SU-DHL-6 (cell line): ENCODE measurements at regions not wholly inside any gene's neighbourhood (a gene's known extent, or its start where the extent isn't known, plus 50 kb on each side); places are given as distances from the start of the nearest gene placed in this dataset.

Source experiments
- EZH2phosphoT487 ChIP-seq: fragments of 200-600 bp; sonication (generic), shearing (Covaris generic); conservative IDR thresholded peaks from 2 replicates; pipeline ENCODE4 v1.6.1; 2018; ENCODE audit warnings: mild to moderate bottlenecking, antibody characterized with exemption, low read length, moderate library complexity, mixed read lengths
- TF ChIP-seq, protein P1 (sequence below): fragments of 200-600 bp; sonication (generic); IDR thresholded peaks from one replicate; pipeline ENCODE4 v1.5.1; 2017; ENCODE audit warnings: antibody characterized with exemption, mild to moderate bottlenecking, low read length, moderate library complexity; ENCODE audit not compliant: insufficient read depth, poor library complexity, severe bottlenecking

DNA sequence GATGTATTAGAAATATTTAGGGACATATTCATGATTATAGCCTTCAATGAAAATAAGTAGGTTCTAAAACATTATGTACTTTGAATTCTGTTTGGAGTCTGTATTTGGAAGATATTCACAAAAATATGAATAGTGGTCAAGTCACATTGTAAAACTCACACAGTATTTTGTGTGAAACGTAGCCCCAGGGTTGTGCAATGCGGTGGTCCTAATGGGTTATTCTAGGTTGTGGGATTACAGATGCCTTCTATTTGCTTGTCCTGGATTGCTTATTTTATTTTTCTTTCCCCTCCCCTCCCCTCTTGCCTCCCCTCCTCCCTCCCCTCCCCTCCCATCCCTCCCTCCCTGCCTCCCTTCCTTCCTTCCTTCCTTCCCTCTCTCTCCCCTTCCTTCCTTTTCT is 93.7 kb upstream of the THUMPD2 start:
- TF ChIP-seq, protein P1, sequence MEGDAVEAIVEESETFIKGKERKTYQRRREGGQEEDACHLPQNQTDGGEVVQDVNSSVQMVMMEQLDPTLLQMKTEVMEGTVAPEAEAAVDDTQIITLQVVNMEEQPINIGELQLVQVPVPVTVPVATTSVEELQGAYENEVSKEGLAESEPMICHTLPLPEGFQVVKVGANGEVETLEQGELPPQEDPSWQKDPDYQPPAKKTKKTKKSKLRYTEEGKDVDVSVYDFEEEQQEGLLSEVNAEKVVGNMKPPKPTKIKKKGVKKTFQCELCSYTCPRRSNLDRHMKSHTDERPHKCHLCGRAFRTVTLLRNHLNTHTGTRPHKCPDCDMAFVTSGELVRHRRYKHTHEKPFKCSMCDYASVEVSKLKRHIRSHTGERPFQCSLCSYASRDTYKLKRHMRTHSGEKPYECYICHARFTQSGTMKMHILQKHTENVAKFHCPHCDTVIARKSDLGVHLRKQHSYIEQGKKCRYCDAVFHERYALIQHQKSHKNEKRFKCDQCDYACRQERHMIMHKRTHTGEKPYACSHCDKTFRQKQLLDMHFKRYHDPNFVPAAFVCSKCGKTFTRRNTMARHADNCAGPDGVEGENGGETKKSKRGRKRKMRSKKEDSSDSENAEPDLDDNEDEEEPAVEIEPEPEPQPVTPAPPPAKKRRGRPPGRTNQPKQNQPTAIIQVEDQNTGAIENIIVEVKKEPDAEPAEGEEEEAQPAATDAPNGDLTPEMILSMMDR = no peak
- no peak for TF ChIP-seq EZH2phosphoT487
